CD4-positive, alpha-beta T cell (primary cell): ENCODE measurements at regions not wholly inside any gene's neighbourhood (a gene's known extent, or its start where the extent isn't known, plus 50 kb on each side); places are given as distances from the start of the nearest gene placed in this dataset.

Experiments
- ATAC-seq: fragments of 200-7000 bp; cut with Tn5 transposase; one replicate; pipeline ENCODE4 v1.10.0; 2022; ENCODE audit warnings: mild to moderate bottlenecking; ENCODE audit not compliant: poor library complexity
- CTCF ChIA-PET: fragments of 350-600 bp; sonication (Branson Sonifier 250); formaldehyde crosslinking; loops from one replicate; lab custom pipeline; 2021; ENCODE audit warnings: antibody characterized with exemption, inconsistent platforms; lab: Charles Lee
- POLR2A ChIA-PET: fragments of 350-600 bp; sonication (Branson Sonifier 250); formaldehyde crosslinking; loops from one replicate; lab custom pipeline; 2021; ENCODE audit warnings: antibody characterized with exemption, inconsistent platforms; lab: Charles Lee
- DNase-seq, 14 experiments: peaks; one replicate each; pipeline ENCODE4 v3.0.0-alpha.2; 2013 to 2020; ENCODE audit warnings: mixed read lengths in 2 of 14
- H3K27ac ChIP-seq, 2 donors: one replicate each; pipeline versions ENCODE4 v1.5.1 to v1.7.0; 2013; ENCODE audit warnings: low read length in 2 of 2, low read depth in 1 of 2, mild to moderate bottlenecking in 1 of 2
- H3K27me3 ChIP-seq, 2 experiments: 1 replicate in 1 of 2; 2 replicates in 1 of 2; pipeline versions ENCODE4 v1.6.1 to v1.7.0; 2013; ENCODE audit warnings: low read length in 2 of 2, control low read depth in 1 of 2, mild to moderate bottlenecking in 1 of 2, moderate library complexity in 1 of 2; ENCODE audit not compliant: insufficient read depth in 2 of 2, control insufficient read depth in 1 of 2
- H3K36me3 ChIP-seq: one replicate; pipeline ENCODE4 v1.6.1; 2013; ENCODE audit warnings: low read length, control low read depth; ENCODE audit not compliant: insufficient read depth
- H3K4me1 ChIP-seq: one replicate; pipeline ENCODE4 v1.6.1; 2013; ENCODE audit warnings: low read length, control low read depth; ENCODE audit not compliant: insufficient read depth
- H3K4me3 ChIP-seq: one replicate; pipeline ENCODE4 v1.5.1; 2013; ENCODE audit warnings: mild to moderate bottlenecking, low read length, moderate library complexity
- H3K9me3 ChIP-seq, 2 experiments: 1 replicate in 1 of 2; 2 replicates in 1 of 2; pipeline versions ENCODE4 v1.6.1 to v1.7.0; 2013; ENCODE audit warnings: low read length in 2 of 2, mild to moderate bottlenecking in 2 of 2, control low read depth in 1 of 2, moderate library complexity in 1 of 2; ENCODE audit not compliant: control insufficient read depth in 1 of 2, insufficient read depth in 1 of 2
- H3K27ac Mint-ChIP-seq: one replicate; pipeline ENCODE4 v1.8.0; 2020; ENCODE audit warnings: mixed read lengths
- H3K27me3 Mint-ChIP-seq: one replicate; pipeline ENCODE4 v1.8.0; 2021; ENCODE audit warnings: mixed read lengths
- H3K36me3 Mint-ChIP-seq: one replicate; pipeline ENCODE4 v1.8.0; 2021; ENCODE audit warnings: low read depth, mixed read lengths
- H3K4me1 Mint-ChIP-seq: one replicate; pipeline ENCODE4 v1.8.0; 2021; ENCODE audit warnings: low read depth, mixed read lengths
- H3K4me3 Mint-ChIP-seq: one replicate; pipeline ENCODE4 v1.8.0; 2020; ENCODE audit warnings: mild to moderate bottlenecking, mixed read lengths
- H3K9me3 Mint-ChIP-seq: one replicate; pipeline ENCODE4 v1.8.0; 2020; ENCODE audit warnings: mixed read lengths
- CTCF ChIP-seq: fragments of 200-600 bp; IDR thresholded peaks from one replicate; pipeline ENCODE4 v1.8.0; 2022; ENCODE audit warnings: antibody characterized with exemption, mild to moderate bottlenecking
- intact Hi-C, 2 experiments: fragments of 100-400 bp; cut with DNase I in 1 of 2; cut with micrococcal nuclease in 1 of 2; formaldehyde crosslinking; loops; one replicate each; pipeline versions ENCODE4 v1.15.1 to v1.9.0; 2023 to 2025; cut with DNase I, micrococcal nuclease

GRCh38 chr15:95292785-95293450 lies 1037.6 kb upstream of the NR2F2 start:
- no peak overlapping the region for H3K4me3 ChIP-seq
- Mint-ChIP-seq H3K36me3 (no peaks in the 10 kb centered on the region), H3K9me3 (no peaks in the 10 kb centered on the region), H3K27me3 (peaks cover 54% of the 10 kb centered on the region), H3K4me1 (no peaks in the 10 kb centered on the region), H3K27ac (no peak overlapping the region), H3K4me3 (no peak overlapping the region)
- ATAC-seq (no peak), DNase-seq (no peak)
- ChIA-PET POLR2A (no interaction called here), CTCF (interaction anchor here (0.5 to 1.0 kb wide), 2 partner anchors 9 to 44 kb away, joined by 3 read pairs; no protein-coding TSS in a partner anchor)
- no peak overlapping the region for H3K27ac ChIP-seq
- no peaks in the 10 kb centered on the region for H3K9me3 ChIP-seq
- intact Hi-C loops, result loop anchor here (5.0 kb wide), 2 partner anchors 621 to 1131 kb away; no protein-coding TSS in a partner anchor
- peaks cover 0 to 19% of the 10 kb centered on the region in 2 experiments for H3K27me3 ChIP-seq
- H3K4me1 ChIP-seq, result no peaks in the 10 kb centered on the region
- no peaks in the 10 kb centered on the region for H3K36me3 ChIP-seq
- no peak for TF ChIP-seq CTCF

- POLR2A ChIA-PET, result no interaction called here
- Mint-ChIP-seq H3K27me3 (peaks cover 47% of the 10 kb centered on the region), H3K4me1 (peaks cover 2% of the 10 kb centered on the region), H3K4me3 (no peak overlapping the region), H3K27ac (no peak overlapping the region), H3K9me3 (no peaks in the 10 kb centered on the region), H3K36me3 (no peaks in the 10 kb centered on the region)
- Histone ChIP-seq H3K4me3 (no peak overlapping the region), H3K36me3 (no peaks in the 10 kb centered on the region), H3K27me3 (peaks cover 0 to 19% of the 10 kb centered on the region in 2 experiments), H3K27ac (no peak overlapping the region), H3K4me1 (peaks cover under 1% of the 10 kb centered on the region), H3K9me3 (no peaks in the 10 kb centered on the region)
- intact Hi-C loops, result loop anchor here (5.0 kb wide), 2 partner anchors 621 to 1131 kb away; no protein-coding TSS in a partner anchor
- no peak for TF ChIP-seq CTCF
- DNase-seq (no peak), ATAC-seq (no peak)
- CTCF ChIA-PET, result no interaction called here
These were observed 1037.0 kb upstream of the NR2F2 start for GRCh38 chr15:95293456-95294031.

- H3K4me1 ChIP-seq, result peaks cover 3% of the 10 kb centered on the region
- H3K27ac ChIP-seq, result no peak overlapping the region
- H3K27me3 ChIP-seq, result peaks cover 0 to 19% of the 10 kb centered on the region in 2 experiments
- no peak for ATAC-seq
- POLR2A ChIA-PET, result no interaction called here
- no peaks in the 10 kb centered on the region for H3K36me3 ChIP-seq
- Mint-ChIP-seq H3K27me3 (peaks cover 46% of the 10 kb centered on the region), H3K36me3 (no peaks in the 10 kb centered on the region), H3K9me3 (no peaks in the 10 kb centered on the region), H3K4me3 (no peak overlapping the region), H3K27ac (no peak overlapping the region), H3K4me1 (peaks cover 5% of the 10 kb centered on the region)
- no peak for DNase-seq
- CTCF ChIA-PET, result no interaction called here
- intact Hi-C loops, result no loop called here
- TF ChIP-seq CTCF, result no peak
- H3K9me3 ChIP-seq, result no peaks in the 10 kb centered on the region
- H3K4me3 ChIP-seq, result no peak overlapping the region
These were observed 1035.1 kb upstream of the NR2F2 start for GRCh38 chr15:95295363-95295762.
